Heart left ventricle (tissue), 16 donors: ENCODE measurements at regions not wholly inside any gene's neighbourhood (a gene's known extent, or its start where the extent isn't known, plus 50 kb on each side); places are given as distances from the start of the nearest gene placed in this dataset.
"Not testable (repeated sequence)": the region's sequence is repeated elsewhere in the genome, so short reads cannot be mapped to it uniquely, and the experiment has no call there.

Source experiments
- ATAC-seq, 4 donors: fragments of 200-7000 bp; cut with Tn5 transposase; one replicate each; pipeline ENCODE4 v1.9.1; 2020 to 2022; ENCODE audit warnings: moderate library complexity in 4 of 4, mild to moderate bottlenecking in 3 of 4, moderate number of reproducible peaks in 1 of 4
- DNase-seq, 5 donors: peaks; one replicate each; pipeline ENCODE4 v3.0.0-alpha.2; 2020
- H3K27ac ChIP-seq, 12 donors: fragments of 200-600 bp; sonication (generic) in 4 of 12; one replicate each; pipeline versions ENCODE4 v1.5.0 to v1.8.0; 2016 to 2022; ENCODE audit warnings: mild to moderate bottlenecking in 2 of 12
- H3K27me3 ChIP-seq, 9 donors: fragments of 200-600 bp; sonication (generic) in 2 of 9; one replicate each; pipeline versions ENCODE4 v1.5.1 to v1.8.0; 2016 to 2022; ENCODE audit warnings: mild to moderate bottlenecking in 3 of 9
- H3K36me3 ChIP-seq, 9 donors: fragments of 200-600 bp; sonication (generic) in 2 of 9; one replicate each; pipeline versions ENCODE4 v1.5.0 to v1.8.0; 2018 to 2022; ENCODE audit warnings: mild to moderate bottlenecking in 2 of 9
- H3K4me1 ChIP-seq, 12 donors: fragments of 200-600 bp; sonication (generic) in 4 of 12; one replicate each; pipeline versions ENCODE4 v1.5.0 to v1.8.0; 2016 to 2022; ENCODE audit warnings: mild to moderate bottlenecking in 3 of 12
- H3K4me3 ChIP-seq, 12 donors: fragments of 200-600 bp; sonication (generic) in 4 of 12; one replicate each; pipeline versions ENCODE4 v1.5.0 to v1.8.0; 2017 to 2022; ENCODE audit warnings: mild to moderate bottlenecking in 9 of 12, moderate library complexity in 4 of 12
- H3K9me3 ChIP-seq, 12 donors: fragments of 200-600 bp; sonication (generic) in 4 of 12; one replicate each; pipeline versions ENCODE4 v1.5.0 to v1.8.0; 2016 to 2022; ENCODE audit warnings: mild to moderate bottlenecking in 1 of 12
- POLR2A ChIP-seq, 2 donors: fragments of 450-650 bp; IDR thresholded peaks; one replicate each; pipeline ENCODE4 v1.6.1; 2017; ENCODE audit warnings: antibody characterized with exemption in 2 of 2, mild to moderate bottlenecking in 2 of 2, moderate library complexity in 2 of 2
- WGBS, 4 donors: extraction: QIAGEN DNeasy Blood & Tissue Kit in 2 of 4; methylation state at CpG; one replicate each; pipeline versions ENCODE4 v1.1.5 to v1.1.7; 2013 to 2018; 5-methylcytosine and 5-hydroxymethylcytosine counted together
- intact Hi-C, 10 donors: fragments of 100-400 bp; cut with DNase I; formaldehyde crosslinking; loops; one replicate each; pipeline versions ENCODE4 v1.11.1 to v1.14.2; 2022
- TF ChIP-seq, protein P1 (sequence below), 12 donors: fragments of 200-600 bp; sonication (generic) in 4 of 12; IDR thresholded peaks; one replicate each; pipeline versions ENCODE4 v1.5.0 to v1.8.0; 2018 to 2022; ENCODE audit warnings: antibody characterized with exemption in 12 of 12, mild to moderate bottlenecking in 5 of 12
- donor health status: ischemic (EF 13 %, LVEDD 7.1; RV severe dilation, severe dysfunction).
- donor health status: healthy with polysubstance abuse.
- donor health status: DM: no; HTN: yes; CAD: no.
- donor health status: DM: no; HTN: no; CAD: no.
- donor health status: ischemic (EF 25% LVEDD 6.9; RV normal size, moderate dysfunction).
- donor health status: ischemic (EF 25% LVEDD 5.7; RV mildly dilated, moderate dysfunction).
- donor health status: healthy.
- donor health status: DM: yes; HTN: yes; CAD: no.
- donor health status: ischemic (EF 35%, LVEDD 5.7; RV mildly dilated, moderate dysfunction).
- donor health status: nonischemic (EF 11% LVEDD 7.7; RV severe dilation, severe dysfunction).
- donor health status: DM: yes; HTN: yes; CAD: no.
- donor health status: PGD.
- donor health status: ischemic (EF 29% LVEDD 5.4; RV normal size, mild dysfunction).
- donor health status: nonischemic (EF 23%, LVEDD 6.1; RV moderate dilation, normal function).

DNA sequence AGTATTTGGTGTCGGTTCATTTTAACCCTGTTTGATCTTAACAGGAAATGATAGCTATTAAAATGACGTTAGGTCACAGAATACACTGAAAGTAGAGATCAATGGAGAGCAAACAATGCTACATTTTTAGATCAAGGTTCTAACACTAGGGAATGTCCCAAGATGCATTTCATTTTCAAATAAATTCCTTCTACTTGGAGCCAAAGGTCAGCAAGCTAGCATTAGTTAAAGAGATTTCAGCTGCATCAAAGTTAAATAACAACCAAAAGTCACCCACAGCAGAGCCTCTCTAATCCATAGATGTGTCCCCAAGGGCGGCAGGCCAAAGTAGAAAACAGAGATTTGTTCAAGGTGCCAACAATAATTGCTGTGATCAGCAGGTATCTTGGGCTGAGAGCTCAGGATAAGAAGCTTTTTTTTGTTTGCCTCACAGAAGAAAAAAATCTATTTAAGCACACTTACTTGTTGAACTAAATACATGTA lies 1233.6 kb upstream of the TMEFF2 start:
- no peaks in the 10 kb centered on the region for H3K27me3 ChIP-seq
- intact Hi-C loops = no loop called here
- peaks cover 0 to 4% (median 0%) of the 10 kb centered on the region in 12 donors for H3K9me3 ChIP-seq
- H3K36me3 ChIP-seq = no peaks in the 10 kb centered on the region
- H3K4me1 ChIP-seq = no peaks in the 10 kb centered on the region
- no peak overlapping the region for H3K4me3 ChIP-seq
- ATAC-seq (no peak), DNase-seq (no peak)
- 51 to 66% (median 61%) methylated on average over 3 of the region's 3 CpGs for WGBS, 4 donors
- TF ChIP-seq POLR2A (IDR thresholded peaks at IDR 0.05) = no peak
- TF ChIP-seq, protein P1, sequence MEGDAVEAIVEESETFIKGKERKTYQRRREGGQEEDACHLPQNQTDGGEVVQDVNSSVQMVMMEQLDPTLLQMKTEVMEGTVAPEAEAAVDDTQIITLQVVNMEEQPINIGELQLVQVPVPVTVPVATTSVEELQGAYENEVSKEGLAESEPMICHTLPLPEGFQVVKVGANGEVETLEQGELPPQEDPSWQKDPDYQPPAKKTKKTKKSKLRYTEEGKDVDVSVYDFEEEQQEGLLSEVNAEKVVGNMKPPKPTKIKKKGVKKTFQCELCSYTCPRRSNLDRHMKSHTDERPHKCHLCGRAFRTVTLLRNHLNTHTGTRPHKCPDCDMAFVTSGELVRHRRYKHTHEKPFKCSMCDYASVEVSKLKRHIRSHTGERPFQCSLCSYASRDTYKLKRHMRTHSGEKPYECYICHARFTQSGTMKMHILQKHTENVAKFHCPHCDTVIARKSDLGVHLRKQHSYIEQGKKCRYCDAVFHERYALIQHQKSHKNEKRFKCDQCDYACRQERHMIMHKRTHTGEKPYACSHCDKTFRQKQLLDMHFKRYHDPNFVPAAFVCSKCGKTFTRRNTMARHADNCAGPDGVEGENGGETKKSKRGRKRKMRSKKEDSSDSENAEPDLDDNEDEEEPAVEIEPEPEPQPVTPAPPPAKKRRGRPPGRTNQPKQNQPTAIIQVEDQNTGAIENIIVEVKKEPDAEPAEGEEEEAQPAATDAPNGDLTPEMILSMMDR (IDR thresholded peaks at IDR 0.05) = no peak
- no peak overlapping the region for H3K27ac ChIP-seq

DNA sequence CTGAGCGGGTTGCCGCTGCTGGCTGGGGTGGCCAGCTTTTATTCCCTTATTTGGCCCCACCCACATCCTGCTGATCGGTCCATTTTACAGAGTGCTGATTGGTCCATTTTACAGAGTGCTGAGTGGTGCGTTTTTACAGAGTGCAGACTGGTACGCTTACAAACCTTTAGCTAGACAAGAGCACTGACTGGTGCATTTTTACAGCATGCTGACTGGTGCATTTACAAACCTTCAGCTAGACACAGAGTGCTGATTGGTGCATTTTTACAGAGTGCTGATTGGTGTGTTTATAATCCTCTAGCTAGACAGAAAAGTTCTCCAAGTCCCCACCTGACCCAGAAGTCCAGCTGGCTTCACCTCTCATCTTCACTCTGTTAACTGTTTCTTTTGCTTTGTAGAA lies 1217.6 kb upstream of the TMEFF2 start:
- H3K36me3 ChIP-seq, H3K4me1 ChIP-seq, DNase-seq, H3K27ac ChIP-seq, ATAC-seq, intact Hi-C loops, H3K4me3 ChIP-seq, H3K27me3 ChIP-seq: not testable (repeated sequence)
- peaks cover 0 to 36% (median 7%) of the 10 kb centered on the region in 12 donors for H3K9me3 ChIP-seq
- 84 to 87% (median 85%) methylated on average over 5 of the region's 5 CpGs for WGBS, 4 donors

DNA sequence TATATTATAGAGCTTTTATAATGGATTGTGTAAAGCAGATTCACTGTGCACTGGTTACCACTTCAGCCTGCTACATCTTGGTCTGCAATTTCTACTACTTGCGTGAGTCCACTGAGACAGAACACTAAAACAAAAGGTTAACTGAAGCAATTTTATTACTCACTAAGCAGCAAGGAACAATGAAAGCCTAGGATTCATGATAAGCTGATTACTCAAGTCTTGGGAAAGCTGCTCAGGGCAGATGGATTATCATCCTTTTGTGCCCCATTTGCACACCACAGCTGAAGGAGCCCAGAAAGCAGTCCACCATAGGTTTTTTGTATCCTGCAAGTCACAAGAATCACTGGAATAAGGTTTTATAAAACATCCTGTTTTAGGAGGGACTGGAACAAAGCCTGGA lies 1215.2 kb upstream of the TMEFF2 start:
- Histone ChIP-seq H3K9me3 (peaks cover 0 to 29% (median 0%) of the 10 kb centered on the region in 12 donors), H3K27ac (no peak overlapping the region), H3K4me3 (no peak overlapping the region), H3K4me1 (no peaks in the 10 kb centered on the region), H3K36me3 (no peaks in the 10 kb centered on the region), H3K27me3 (no peaks in the 10 kb centered on the region)
- TF ChIP-seq POLR2A (IDR thresholded peaks at IDR 0.05) = no peak
- TF ChIP-seq, protein P1 (IDR thresholded peaks at IDR 0.05) = no peak
- 89 to 100% (median 96%) methylated on average over 1 of the region's 1 CpG for WGBS, 4 donors
- intact Hi-C loops = no loop called here
- no peak for ATAC-seq
- no peak for DNase-seq

DNA sequence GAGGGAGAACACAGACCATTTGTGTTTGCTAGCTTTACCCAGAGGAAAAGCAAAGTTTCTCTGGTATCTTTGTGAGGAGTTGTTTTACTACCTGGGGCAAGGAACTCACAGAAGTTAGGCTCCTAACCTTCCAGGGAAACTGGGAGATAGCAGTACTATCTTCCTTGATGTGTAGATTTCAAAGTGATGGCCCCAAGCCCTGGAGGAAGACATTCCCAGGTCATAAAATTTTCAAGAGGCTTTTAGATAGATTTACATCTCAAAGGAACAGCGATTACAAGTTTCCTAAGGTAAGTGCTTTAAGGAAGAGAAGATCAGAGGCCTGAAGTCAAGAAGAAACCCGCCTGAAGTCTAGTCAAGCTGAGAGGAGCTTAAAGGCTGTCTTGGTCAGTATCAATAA lies 1187.8 kb upstream of the TMEFF2 start:
- H3K9me3 ChIP-seq = peaks cover 0 to 6% (median 0%) of the 10 kb centered on the region in 12 donors
- H3K4me3 ChIP-seq = no peak overlapping the region
- no peaks in the 10 kb centered on the region for H3K36me3 ChIP-seq
- DNase-seq (no peak), ATAC-seq (no peak)
- no peak overlapping the region for H3K27ac ChIP-seq
- intact Hi-C loops = no loop called here
- H3K4me1 ChIP-seq = no peaks in the 10 kb centered on the region
- no peak for TF ChIP-seq POLR2A (IDR thresholded peaks at IDR 0.05)
- TF ChIP-seq, protein P1 (IDR thresholded peaks at IDR 0.05) = no peak
- WGBS, 4 donors = 46 to 62% (median 52%) methylated on average over 2 of the region's 2 CpGs
- H3K27me3 ChIP-seq = no peaks in the 10 kb centered on the region

DNA sequence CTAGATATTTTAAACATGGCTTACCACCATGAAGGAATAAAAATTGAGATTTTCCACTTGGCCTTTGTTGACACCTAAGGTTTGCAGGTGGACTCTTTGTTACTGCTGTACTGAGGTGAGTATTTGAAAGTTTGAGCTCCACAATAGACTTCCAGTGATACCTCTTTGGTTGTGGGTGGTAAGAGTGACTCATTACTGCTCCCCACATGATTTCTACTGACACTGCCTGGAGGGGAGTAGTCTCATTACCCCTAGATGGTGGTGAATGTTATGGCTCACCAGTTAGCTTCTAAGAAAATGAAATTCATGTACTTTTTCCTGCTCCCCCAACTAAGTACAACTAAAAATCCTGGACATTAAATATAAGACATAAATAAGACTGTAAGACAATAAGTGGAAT lies 1183.1 kb upstream of the TMEFF2 start:
- intact Hi-C loops = no loop called here
- H3K9me3 ChIP-seq = no peaks in the 10 kb centered on the region
- DNase-seq (no peak), ATAC-seq (no peak)
- H3K27ac ChIP-seq = no peak overlapping the region
- no peaks in the 10 kb centered on the region for H3K36me3 ChIP-seq
- no peak for TF ChIP-seq POLR2A (IDR thresholded peaks at IDR 0.05)
- TF ChIP-seq, protein P1 (IDR thresholded peaks at IDR 0.05) = no peak
- H3K27me3 ChIP-seq = no peaks in the 10 kb centered on the region
- H3K4me1 ChIP-seq = no peaks in the 10 kb centered on the region
- H3K4me3 ChIP-seq = no peak overlapping the region
